Hippocampal formation (tissue), 2 donors: ENCODE measurements at regions not wholly inside any gene's neighbourhood (a gene's known extent, or its start where the extent isn't known, plus 50 kb on each side); places are given as distances from the start of the nearest gene placed in this dataset.
A peak's percentile ranks its signal among the peaks of the same experiment; 100 is the strongest.
"Not testable (repeated sequence)": the region's sequence is repeated elsewhere in the genome, so short reads cannot be mapped to it uniquely, and the experiment has no call there.

ENCODE experiments used
- DNase-seq, 2 donors: peaks; one replicate each; lab custom pipeline; 2025; lab: John Stamatoyannopoulos, UW

DNA sequence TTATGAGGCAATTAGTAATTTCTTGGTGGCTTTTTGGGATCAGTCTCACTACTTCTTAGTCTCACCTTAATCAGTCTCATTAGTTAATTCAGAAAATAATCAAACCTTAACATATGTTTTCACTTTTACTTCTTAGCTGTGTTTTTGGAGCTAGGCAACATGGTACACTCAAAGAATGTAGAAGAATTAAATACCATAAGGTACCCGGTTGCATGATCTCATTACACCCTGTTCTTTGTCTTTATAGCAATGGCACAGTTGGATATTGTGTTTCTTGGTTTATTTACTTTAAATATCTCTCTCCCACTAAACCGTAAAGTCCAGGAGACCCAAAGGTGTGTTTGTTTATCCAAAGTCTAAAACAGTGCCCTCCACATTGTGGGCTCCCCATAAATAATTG lies 132.3 kb downstream of the TNFSF18 start:
- DNase-seq: no peak

DNA sequence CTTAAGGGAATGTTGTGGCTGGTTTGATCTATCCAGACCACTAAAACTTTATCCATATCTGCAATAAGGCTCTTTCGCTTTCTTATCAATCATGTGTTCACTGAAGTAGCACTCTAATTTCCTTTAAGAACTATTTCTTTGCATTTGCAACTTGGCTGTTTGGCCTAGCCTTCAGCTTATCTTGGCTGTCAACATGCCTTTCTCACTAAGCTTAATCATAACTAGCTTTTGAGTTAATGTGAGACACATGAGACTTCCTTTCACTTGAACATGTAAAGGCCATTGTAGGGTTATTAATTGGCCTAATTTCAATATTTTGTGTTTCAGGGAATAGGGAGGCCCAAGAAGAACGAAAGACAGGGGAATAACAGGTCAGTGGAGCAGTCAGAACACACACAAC lies 124.7 kb downstream of the TNFSF18 start:
- DNase-seq: no peak

DNA sequence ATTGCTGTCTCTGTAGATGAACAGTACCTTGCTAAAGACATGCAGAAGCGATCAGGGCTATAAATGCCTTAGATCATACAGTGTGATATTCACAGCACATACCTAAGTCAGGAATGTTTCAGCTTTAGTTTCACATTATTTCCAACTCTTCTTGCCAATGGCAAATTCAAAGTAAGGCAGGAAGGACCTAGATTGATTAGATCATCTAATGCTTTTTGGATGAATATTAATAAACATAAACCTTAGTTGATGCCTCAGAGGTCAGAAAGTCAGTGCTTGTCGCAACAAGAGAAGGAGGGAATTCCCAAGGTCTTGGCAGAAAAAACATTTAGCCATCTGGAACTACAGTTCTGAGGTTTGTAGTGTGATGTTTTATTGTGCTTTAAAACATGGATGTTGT lies 122.3 kb downstream of the TNFSF18 start:
- no peak for DNase-seq

DNA sequence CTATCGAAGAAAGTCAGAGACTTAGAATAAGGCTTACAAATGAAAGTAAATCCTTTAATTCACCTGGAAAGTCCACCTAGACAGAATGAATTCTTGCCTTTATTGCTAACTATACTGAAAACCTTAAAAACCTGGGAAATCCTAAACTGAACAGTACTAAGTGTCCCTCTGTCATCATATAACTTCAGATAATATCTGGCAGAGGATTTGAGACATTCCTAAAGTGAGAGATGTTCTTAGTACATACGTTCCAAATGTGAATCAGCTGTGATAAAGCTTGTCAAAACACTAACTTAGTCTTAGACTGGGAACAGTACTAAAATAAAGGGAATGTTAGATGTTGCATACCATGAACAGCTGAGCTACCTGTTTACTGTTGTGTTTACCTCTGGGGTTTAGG lies 121.7 kb downstream of the TNFSF18 start:
- no peak for DNase-seq

DNA sequence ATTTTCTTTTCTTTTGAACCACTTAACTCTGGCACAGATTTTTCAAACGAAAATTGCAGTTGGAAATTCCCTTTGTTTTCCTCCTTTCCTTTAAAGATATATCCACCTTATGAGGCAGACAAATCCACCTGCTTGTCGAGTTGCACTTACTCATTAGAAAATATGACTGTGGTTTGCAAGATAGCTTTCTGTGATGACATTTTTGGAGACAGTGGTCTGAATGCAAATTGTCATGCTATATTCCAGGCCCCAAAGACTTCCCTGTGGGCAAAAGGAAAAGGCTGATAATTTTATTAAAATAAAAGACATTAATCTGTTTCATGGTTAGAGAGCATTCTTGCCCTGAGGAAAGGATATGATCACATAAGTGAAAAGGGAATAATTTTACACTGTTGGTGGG lies 120.6 kb downstream of the TNFSF18 start:
- DNase-seq: no peak

DNA sequence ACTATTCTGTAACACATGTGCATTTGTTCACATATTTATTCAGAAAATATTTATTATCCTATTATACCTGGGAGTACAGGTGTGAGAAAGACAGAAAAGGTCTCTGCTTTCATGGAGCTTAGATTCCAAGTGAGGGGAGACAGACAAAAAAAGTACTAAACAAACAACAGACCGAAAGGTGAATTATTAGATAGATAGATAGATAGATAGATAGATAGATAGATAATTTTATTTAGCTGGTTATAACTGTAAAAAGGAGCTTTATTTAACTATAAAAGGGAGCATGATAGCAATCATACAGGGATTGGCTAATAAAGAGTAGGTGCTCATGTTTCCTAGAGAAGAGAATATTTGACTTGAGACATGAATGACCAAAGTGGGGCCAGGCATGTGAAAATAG lies 119.4 kb downstream of the TNFSF18 start:
- DNase-seq: no peak

DNA sequence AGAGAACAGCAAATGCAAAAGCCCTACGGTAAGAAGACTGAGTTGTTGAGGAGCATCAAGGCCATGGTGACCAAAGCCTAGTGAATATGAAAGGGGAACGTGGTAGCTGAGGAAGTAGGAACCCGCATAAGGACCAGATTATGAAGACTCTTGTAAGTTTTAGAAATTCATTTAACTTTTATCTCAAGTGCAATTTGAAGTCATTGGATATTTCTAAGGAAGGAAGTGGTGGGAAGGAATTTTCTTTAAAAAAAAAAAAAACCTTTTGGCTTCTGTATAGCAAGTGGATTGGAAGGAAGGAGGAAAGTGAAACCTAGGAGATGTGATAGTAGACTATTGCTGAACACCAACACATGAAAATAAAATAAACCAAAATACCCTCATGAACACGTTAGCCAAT lies 119.0 kb downstream of the TNFSF18 start:
- no peak for DNase-seq

DNA sequence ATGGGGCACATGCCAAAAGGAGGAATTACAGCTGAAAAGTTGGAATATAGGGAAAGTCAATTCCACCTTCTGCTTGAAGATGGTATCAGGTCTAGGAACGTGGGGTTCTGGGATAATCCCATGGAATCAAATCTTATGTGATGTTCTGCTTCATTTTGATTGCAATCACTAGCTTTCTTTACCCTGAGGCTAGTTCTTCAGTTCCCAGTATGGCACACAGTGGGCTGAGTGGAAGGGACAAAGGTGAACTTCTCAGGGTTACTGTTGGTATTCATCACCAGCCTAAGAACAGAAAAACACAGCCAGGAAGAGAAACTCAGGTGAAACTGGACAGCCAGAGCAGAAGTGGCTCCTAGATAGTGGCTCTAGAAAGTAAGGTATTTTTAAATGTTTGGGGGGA lies 117.8 kb downstream of the TNFSF18 start:
- DNase-seq: no peak

DNA sequence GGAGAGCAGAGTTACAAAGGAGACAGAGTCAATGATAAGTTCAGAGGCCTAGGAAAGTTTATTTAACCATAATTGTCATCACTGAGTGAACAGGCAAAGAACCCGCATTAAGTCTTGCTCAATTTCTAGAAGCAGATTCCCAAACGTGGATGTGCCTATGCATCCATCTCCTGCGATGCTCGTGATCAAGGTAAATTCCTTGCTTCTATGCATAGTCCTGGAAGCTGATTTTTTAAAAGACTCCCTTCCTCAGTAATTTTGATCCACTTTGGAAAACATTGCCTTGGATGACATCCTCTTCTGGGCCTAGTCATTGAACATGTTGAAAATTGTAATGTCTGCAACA lies 116.4 kb downstream of the TNFSF18 start:
- no peak for DNase-seq

DNA sequence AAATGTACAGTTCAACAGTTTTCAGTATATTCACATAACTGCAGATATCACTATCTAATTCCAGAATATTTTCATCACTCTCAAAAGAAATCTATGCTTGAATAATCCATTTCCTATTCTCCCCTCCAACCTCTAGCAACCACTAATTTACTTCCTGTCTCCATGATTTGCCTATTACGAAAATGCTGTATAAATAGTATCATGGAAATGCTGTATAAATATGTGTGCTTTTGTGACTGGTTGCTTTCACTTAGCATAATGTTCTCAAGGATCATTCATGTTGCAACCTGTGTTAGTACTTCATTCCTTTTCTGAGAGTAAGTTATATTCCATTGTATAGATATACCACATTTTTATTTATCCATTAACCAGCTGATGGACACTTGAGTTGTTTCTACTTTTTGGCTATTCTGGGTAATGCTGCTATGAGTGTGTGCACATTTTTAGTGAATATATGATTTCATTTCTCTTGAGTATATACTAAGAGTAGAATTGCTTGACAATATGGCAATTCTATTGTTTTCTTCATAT lies 115.6 kb downstream of the TNFSF18 start:
- DNase-seq: no peak

DNA sequence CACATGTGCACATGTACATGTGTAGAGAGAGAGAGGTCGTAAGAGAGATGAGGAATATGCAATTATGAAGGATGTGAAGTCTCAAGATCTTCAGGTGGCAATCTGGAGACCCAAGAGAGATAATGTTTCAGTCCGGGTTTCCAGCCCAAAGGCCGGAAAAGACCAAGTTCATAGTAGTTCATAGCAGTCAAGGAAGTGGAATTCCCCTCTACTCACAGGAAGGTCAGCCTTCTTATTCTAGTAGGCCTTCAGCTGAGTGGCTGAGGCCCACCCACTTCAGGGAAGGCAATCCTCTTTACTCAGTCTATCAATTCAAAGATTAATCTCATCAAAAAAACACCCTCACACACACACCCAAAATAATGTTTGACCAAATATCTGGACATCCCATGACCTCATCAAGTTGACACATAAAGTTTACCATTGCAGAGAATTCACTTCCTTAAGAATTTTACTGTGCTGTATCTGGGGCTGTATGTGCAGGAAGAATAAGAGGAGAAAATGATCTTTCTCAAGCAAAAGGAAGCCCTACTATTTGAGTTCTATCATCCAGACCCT lies 114.6 kb downstream of the TNFSF18 start:
- no peak for DNase-seq

DNA sequence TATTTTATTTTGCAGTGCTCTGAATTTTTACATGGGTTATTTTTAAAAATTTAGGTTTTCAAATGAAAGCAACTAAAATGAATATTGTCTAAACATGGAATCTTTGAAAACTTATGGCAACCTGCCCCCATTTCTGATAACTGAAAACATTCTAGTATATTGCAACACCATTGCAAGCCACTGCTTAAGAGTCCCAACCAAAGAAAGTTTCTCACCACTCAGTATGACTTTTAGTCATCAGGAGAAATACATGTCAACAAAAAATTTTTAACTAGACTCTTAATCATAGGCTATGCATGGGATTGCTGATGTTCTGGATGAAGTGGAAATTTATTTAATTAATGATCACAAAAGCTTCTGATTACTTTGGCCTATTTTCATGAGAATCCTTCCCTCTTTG lies 112.1 kb downstream of the TNFSF18 start:
- no peak for DNase-seq

DNA sequence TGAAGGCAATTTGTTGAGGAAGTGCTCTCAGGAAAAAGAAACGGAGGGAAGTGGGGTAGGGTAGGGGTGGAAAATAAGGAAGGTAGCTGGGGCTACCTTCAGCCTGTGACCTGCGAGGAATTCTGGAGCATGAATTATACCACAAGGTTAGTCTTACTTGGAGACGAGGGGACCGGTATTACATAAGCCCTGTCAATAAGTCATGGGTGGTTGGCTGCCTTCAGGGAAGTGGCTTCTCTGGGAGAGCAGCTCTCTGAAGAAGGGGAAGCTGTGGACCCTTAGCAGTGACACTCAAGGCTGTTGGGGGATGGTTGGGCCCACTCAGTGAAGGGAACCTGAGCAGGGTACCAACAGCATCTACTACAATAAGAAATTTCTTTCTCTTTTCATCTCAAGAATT lies 111.3 kb downstream of the TNFSF18 start:
- DNase-seq: no peak

DNA sequence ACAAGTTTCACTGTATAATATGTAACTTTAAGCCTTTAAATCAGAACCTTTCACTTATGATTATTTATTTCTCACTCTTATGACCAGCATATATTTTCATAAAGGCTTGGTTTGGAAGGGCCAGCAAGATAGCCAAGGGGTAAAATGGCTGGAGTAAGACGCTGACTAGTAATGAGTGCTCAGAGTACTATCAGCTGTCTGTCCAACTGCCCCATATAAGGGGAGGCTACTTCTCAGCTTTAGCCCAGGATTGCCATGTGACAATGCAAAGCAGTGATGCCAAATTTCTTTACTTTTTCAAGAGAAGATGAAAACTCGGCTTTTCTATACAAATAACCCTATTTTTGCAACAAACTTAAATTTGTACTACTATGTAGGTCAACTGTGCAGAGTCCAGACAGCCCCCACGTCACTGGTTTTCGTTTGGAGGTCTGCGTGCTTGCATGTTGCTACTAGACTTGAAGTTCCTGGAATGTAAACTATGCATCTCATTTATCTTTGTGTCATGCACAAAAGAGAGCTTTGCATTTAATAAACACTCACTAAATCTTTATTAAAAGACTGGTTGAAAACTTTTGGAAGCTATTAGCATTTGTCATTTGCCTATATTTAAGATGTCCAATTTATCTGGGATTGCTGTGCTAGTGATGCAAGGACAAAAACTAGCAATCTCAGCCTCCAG lies 110.4 kb downstream of the TNFSF18 start:
- DNase-seq: no peak

DNA sequence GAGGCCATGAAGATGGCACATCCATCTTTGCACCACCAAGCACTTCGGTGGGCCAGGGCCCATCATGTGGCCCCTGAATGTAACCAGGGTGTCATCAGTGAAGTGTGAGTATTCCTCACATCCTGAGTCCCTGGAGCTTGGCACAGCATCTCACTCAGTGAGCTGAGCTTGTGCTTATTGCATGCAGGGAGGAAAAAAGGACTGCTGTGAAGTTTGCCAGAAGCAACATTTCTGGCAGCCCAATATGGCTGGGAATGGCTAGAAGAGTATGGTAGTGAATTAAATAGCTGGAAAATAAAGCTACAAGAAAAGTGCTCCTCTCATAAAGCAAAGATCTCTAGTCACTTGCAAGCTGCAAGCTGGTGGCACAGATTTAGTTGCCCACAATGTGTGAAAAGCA lies 109.3 kb downstream of the TNFSF18 start:
- peak in 1 of 2 donors; percentile 35 for DNase-seq

DNA sequence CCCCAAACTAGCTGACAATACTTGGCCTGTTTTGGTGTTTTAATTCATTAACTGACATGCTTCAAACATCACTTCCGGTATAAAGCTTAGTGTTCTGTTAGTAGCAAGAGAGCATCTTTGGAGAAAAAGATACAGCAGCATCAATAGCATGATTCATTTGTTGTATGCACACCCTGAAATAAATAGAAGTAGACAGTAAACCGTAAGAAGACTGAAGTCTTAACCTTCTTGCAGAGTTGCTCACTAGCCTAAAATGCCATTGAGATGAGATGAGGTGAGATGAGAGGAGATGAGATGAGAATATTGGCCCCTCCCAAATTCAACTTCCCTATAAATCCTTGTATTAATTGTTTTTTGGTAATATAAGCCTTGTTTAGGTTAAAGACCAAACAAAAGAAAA lies 108.8 kb downstream of the TNFSF18 start:
- no peak for DNase-seq

DNA sequence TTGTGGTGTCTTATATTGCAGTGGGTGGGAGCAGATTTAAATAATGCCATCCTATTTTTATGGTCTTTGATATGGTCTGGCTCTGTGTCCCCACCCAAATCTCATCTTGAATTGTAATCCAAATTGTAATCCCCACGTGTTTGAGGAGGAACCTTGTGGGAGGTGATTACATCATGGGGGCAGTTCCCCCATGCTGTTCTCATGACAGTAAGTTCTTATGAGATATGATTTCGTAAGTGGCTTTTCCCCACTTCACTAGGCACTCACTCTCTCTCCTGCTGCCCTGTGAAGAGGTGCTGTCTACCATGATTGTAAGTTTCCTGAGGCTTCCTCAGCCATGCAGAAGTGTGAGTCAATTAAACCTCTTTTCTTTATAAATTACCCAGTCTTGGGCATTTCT lies 107.6 kb downstream of the TNFSF18 start:
- DNase-seq: not testable (repeated sequence)

DNA sequence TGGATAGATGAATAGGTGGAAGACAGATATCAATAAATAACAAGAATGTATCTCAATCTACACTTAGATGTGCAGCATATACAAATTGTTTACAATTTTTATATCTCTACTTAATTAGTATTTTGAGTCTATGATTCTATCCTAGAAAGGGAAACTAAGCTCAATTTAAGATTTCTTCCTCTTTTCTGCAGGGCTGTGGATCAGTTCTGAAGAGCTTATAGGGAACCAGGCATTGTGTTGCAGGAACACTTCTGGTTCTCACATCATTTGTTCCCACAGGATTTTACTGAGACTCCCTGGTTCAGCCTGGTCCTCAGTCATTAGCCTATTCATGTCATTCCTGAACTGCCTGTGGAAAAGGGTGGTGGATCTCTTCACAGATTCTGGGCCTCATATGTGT lies 105.8 kb downstream of the TNFSF18 start:
- DNase-seq: no peak

DNA sequence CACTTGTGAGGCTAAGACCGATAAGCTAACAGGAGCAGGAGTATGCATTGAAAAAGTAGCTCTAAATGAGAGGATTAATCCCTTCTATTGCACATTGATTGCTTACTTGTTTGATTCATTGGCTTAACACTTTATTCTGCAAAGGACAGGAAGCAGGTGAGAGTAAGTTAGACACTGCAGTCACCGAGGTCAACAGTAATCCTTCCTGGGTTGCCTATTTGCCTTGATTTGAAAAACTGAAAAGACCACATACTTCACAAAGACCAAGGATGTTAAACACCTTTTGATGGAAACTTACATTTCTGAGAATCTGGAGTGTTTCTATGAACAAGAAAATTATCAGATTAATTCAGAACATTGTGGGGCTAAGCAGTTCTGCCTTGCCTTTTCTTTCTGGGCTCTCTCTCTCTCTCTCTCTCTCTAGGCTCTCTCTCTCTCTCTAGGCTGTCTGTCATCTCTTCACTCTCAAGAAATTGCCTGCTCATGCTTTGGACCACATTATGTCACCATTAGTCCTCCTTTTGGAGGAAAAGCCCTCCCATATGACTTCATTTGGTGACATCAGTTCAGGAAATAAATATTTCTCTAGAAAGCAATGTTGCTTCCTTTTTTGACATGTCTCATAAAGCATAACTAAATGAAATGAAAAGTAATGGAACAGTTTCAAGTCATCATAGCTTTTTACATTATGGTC lies 103.8 kb downstream of the TNFSF18 start:
- no peak for DNase-seq

DNA sequence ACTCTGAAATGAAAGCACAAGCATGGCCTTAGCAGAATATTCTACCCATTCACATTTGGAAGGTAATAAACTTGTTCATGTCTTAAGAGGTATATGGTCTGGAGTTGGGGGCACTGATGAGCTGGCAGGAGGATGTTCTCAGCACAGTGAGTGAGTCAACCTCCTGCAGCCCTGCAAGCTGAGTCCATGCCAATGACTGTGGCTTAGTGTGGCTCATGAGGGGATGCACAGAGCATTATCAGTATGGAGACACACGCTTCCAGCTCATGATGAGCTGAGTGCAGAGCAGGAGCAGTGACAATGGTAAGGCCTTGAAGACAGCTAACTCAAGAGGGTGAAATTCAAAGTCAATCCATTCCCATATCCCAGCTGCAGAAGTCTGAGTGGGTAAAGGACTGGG lies 102.3 kb downstream of the TNFSF18 start:
- DNase-seq: no peak

DNA sequence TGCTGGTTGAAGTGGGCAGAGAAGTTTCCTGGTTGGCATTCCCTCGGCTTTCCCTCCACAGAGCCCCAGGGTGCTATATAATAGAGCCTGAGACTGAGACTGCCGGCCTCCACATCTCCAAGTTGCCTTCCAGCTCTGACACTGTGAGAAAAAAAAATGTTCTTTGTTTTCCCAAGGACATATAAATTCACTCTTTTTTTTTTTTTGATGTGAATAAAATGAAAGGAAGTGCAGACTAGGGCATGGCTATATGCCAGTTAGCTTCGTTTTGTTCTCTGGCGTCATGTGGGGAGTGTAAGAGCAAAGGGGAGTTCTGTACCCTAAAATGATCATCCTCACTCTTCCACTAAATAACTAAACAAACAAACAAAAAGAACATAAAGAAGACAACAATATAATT lies 101.6 kb downstream of the TNFSF18 start:
- no peak for DNase-seq

DNA sequence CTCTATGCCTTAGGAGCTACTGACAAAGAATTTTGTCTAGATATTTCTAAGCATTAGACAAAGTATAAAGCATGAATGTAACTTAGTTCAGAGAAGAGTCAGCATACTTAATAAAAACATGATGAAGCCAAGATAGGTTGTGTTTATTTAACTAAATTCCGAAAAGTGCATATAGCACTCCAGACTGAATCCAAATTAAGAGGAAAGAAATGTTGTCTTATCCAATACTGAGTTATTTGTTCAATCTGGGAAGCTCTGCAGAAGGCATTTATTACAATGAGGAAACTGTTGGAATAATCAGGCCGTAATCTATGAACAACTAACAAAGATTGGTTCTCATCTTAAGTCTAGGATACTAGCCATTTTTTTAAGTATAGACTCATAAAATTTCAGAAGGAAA lies 100.2 kb downstream of the TNFSF18 start:
- DNase-seq: no peak

DNA sequence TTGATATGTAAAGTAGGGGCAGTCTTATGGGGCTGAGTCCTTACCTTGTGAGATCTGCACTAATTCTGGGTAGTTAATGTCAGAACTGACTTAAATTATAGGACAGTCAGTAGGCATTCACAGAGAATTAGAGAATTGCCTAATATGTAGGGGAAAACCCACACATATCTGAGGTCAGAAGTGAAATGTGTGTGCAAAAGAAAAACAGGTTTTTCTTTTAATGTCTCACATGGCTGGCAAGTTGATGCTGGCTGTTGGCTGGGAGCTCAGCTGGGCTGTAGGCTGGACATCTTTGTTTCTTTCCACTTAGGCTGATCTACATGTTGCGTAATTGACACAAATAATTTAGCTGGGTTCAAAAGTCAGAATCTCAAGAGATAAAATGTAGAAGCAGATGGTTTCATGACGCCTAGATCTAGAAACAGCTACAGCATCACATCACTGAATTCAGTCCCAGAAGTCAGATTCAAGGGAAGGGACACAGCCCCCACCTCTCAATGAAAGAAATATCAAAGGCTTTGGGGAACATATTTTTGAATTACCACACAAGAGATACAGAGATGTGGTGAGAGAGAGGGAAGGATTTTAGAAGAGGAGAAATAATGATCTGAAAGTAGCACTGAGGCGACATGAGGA lies 98.9 kb downstream of the TNFSF18 start:
- no peak for DNase-seq
